Panc1 (cell line): ENCODE measurements at regions not wholly inside any gene's neighbourhood (a gene's known extent, or its start where the extent isn't known, plus 50 kb on each side); places are given as distances from the start of the nearest gene placed in this dataset.

Experiments used
- ATAC-seq: fragments of 200-7000 bp; cut with Tn5 transposase; 2 replicates; pipeline ENCODE4 v1.9.1; 2020; ENCODE audit warnings: mild to moderate bottlenecking, moderate library complexity
- BruUV-seq: library from RNA; stranded (reverse); fragments of 400-500 nt; replicated peaks from 2 replicates; lab custom pipeline; 2021; lab: Mats Ljungman, UMichigan
- CTCF ChIA-PET: fragments of 300-600 bp; sonication (Branson Sonifier 250); formaldehyde crosslinking; loops from one replicate; lab custom pipeline; 2022; ENCODE audit warnings: antibody characterized with exemption; lab: Charles Lee
- POLR2A ChIA-PET: fragments of 300-600 bp; sonication (Branson Sonifier 250); formaldehyde crosslinking; loops from one replicate; lab custom pipeline; 2022; ENCODE audit warnings: antibody characterized with exemption; lab: Charles Lee
- DNase-seq: peaks from one replicate; pipeline ENCODE4 v3.0.0-alpha.2; 2010; ENCODE audit warnings: low read depth, low spot score
- H3K27ac ChIP-seq: 2 replicates; pipeline ENCODE4 v1.5.1; 2011; ENCODE audit warnings: mild to moderate bottlenecking, low read length, inconsistent platforms
- H3K27me3 ChIP-seq: fragments of 200-500 bp; sonication (Bioruptor generic); 2 replicates; pipeline ENCODE4 v1.6.0; 2014; ENCODE audit warnings: low read length, inconsistent platforms; ENCODE audit not compliant: control insufficient read depth, insufficient read depth
- H3K36me3 ChIP-seq: fragments of 200-500 bp; sonication (Bioruptor generic); 2 replicates; pipeline ENCODE4 v1.5.1; 2014; ENCODE audit warnings: inconsistent platforms, mild to moderate bottlenecking, low read length, moderate library complexity; ENCODE audit not compliant: control insufficient read depth, insufficient read depth
- H3K4me1 ChIP-seq: 2 replicates; pipeline ENCODE4 v1.5.1; 2011; ENCODE audit warnings: inconsistent platforms, mild to moderate bottlenecking, low read length, moderate library complexity; ENCODE audit not compliant: control insufficient read depth, insufficient read depth
- H3K4me3 ChIP-seq, 2 experiments: 2 replicates each; pipeline ENCODE4 v1.5.1; 2011 to 2012; ENCODE audit warnings: low read depth in 2 of 2, low read length in 2 of 2, mild to moderate bottlenecking in 2 of 2, inconsistent platforms in 1 of 2, moderate library complexity in 1 of 2
- H3K9me3 ChIP-seq: fragments of 200-500 bp; sonication (Bioruptor generic); 2 replicates; pipeline ENCODE4 v1.5.1; 2014; ENCODE audit warnings: low read depth, mild to moderate bottlenecking, inconsistent platforms, low read length, moderate library complexity; ENCODE audit not compliant: control insufficient read depth, insufficient read depth
- CTCF ChIP-seq: fragments of 450-650 bp; IDR thresholded peaks from 2 replicates; pipeline ENCODE4 v1.5.1; 2017; ENCODE audit warnings: mild to moderate bottlenecking
- POLR2AphosphoS5 ChIP-seq: IDR thresholded peaks from 2 replicates; pipeline ENCODE4 v1.6.1; 2012; ENCODE audit warnings: mild to moderate bottlenecking, low read depth, low read length, moderate library complexity
- SIN3A ChIP-seq: IDR thresholded peaks from 2 replicates; pipeline ENCODE4 v1.6.1; 2012; ENCODE audit warnings: low read depth, mild to moderate bottlenecking, low read length, moderate library complexity, borderline replicate concordance; ENCODE audit not compliant: insufficient read depth
- TCF7L2 ChIP-seq: IDR thresholded peaks from 2 replicates; pipeline ENCODE4 v1.6.1; 2011; ENCODE audit warnings: mild to moderate bottlenecking, low read depth, low read length, inconsistent platforms
- in situ Hi-C: cut with HindIII; loops from 2 replicates; pipeline ENCODE4 v1.10.0; 2016; ENCODE audit warnings: low sequenced_read_pairs, low pct_unique_long_range_greater_than_20kb
- intact Hi-C: fragments of 100-400 bp; cut with micrococcal nuclease; formaldehyde crosslinking; loops from one replicate; pipeline ENCODE4 v1.10.0; 2022; ENCODE audit not compliant: unreplicated experiment
- TF ChIP-seq, protein P1 (sequence below), 2 experiments: IDR thresholded peaks; 2 replicates each; pipeline ENCODE4 v1.6.1; 2011 to 2012; ENCODE audit warnings: low read depth in 2 of 2, control low read depth in 1 of 2, low read length in 1 of 2, mild to moderate bottlenecking in 1 of 2, moderate library complexity in 1 of 2; ENCODE audit not compliant: insufficient read depth in 1 of 2

- DNase-seq (no peak), ATAC-seq (no peak)
- CTCF ChIA-PET, result no interaction called here
- Histone ChIP-seq H3K36me3 (no peaks in the 10 kb centered on the region), H3K9me3 (no peaks in the 10 kb centered on the region), H3K27ac (no peak overlapping the region), H3K4me3 (no peak overlapping the region), H3K4me1 (no peaks in the 10 kb centered on the region), H3K27me3 (0 out of 2 replicates have a peak, but pooled peaks cover 2% of the 10 kb centered on the region)
- in situ Hi-C loops, result no loop called here
- no TSS peak for BruUV-seq
- TF ChIP-seq POLR2AphosphoS5 (no peak), SIN3A (no peak), TCF7L2 (no peak)
- POLR2A ChIA-PET, result interaction anchor here (0.7 kb wide), 1 partner anchor 613 kb away, joined by 3 read pairs; no protein-coding TSS in a partner anchor
- intact Hi-C loops, result no loop called here
Observed at GRCh38 chr1:219681876-219682275, 69.0 kb upstream of the ZC3H11B start.

DNA sequence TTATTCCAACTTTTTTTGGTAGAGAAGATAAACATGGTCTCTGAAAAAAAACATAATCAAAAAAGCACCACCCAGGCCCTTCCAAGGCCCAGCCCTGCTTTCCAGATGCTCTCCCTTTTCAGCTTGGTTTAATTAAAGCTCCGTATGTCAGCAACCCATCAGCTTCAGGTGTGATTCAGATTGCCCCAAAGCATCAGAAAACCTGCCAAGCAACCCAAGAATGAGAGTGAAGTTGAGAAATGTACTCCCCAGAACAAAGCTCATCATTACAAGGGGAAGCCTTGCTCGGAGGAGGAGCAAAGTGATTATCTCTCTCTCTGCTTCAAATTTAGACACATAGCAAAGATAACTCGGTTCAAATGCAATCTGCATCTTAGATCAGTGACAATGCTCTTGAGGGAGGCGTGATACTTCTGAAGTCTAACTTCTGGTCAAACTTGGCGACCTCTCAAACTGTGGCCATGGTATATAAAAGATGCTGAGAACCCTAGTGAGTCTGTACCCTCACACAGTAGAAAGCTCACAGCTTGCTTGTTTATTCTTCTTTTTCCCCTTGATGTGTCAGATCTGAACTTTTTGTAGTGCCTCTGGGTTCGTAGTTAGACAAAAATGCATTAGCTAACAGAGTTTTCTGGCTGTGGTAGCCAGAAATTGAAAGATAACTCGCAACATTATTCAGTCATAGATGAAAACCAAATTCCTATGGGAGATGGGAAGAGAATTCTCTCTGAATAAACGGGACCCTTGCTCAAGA, 63.3 kb upstream of the ZC3H11B start:
- Histone ChIP-seq H3K4me3 (no peak overlapping the region), H3K4me1 (no peaks in the 10 kb centered on the region), H3K36me3 (no peaks in the 10 kb centered on the region), H3K9me3 (no peaks in the 10 kb centered on the region), H3K27me3 (peaks cover 2% of the 10 kb centered on the region; the same call in 1 of the 2 replicates), H3K27ac (no peak overlapping the region)
- no peak for TF ChIP-seq CTCF
- intact Hi-C loops, result no loop called here
- in situ Hi-C loops, result no loop called here
- BruUV-seq, result no TSS peak
- ATAC-seq (no peak), DNase-seq (no peak)
- ChIA-PET CTCF (no interaction called here), POLR2A (no interaction called here)

GRCh38 chr1:219670426-219671149, 57.7 kb upstream of the ZC3H11B start:
- POLR2A ChIA-PET, result interaction anchor here (0.5 kb wide), 1 partner anchor 12 kb away, joined by 3 read pairs; no protein-coding TSS in a partner anchor
- intact Hi-C loops (no loop called here), in situ Hi-C loops (no loop called here)
- no peak for DNase-seq
- no peak overlapping the region for H3K4me3 ChIP-seq
- no peaks in the 10 kb centered on the region for H3K9me3 ChIP-seq
- no peaks in the 10 kb centered on the region; the same call in 1 of the 2 replicates for H3K27me3 ChIP-seq
- no peak for ATAC-seq
- no peak overlapping the region for H3K27ac ChIP-seq
- H3K4me1 ChIP-seq, result no peaks in the 10 kb centered on the region
- no TSS peak for BruUV-seq
- CTCF ChIA-PET, result no interaction called here
- H3K36me3 ChIP-seq, result no peaks in the 10 kb centered on the region
- no peak for TF ChIP-seq TCF7L2
- TF ChIP-seq, protein P1, sequence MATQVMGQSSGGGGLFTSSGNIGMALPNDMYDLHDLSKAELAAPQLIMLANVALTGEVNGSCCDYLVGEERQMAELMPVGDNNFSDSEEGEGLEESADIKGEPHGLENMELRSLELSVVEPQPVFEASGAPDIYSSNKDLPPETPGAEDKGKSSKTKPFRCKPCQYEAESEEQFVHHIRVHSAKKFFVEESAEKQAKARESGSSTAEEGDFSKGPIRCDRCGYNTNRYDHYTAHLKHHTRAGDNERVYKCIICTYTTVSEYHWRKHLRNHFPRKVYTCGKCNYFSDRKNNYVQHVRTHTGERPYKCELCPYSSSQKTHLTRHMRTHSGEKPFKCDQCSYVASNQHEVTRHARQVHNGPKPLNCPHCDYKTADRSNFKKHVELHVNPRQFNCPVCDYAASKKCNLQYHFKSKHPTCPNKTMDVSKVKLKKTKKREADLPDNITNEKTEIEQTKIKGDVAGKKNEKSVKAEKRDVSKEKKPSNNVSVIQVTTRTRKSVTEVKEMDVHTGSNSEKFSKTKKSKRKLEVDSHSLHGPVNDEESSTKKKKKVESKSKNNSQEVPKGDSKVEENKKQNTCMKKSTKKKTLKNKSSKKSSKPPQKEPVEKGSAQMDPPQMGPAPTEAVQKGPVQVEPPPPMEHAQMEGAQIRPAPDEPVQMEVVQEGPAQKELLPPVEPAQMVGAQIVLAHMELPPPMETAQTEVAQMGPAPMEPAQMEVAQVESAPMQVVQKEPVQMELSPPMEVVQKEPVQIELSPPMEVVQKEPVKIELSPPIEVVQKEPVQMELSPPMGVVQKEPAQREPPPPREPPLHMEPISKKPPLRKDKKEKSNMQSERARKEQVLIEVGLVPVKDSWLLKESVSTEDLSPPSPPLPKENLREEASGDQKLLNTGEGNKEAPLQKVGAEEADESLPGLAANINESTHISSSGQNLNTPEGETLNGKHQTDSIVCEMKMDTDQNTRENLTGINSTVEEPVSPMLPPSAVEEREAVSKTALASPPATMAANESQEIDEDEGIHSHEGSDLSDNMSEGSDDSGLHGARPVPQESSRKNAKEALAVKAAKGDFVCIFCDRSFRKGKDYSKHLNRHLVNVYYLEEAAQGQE (IDR thresholded peaks at IDR 0.05; ENCODE audit: insufficient read depth in 1 of 2, low read depth in 2 of 2, low read length in 1 of 2), result no peak
- no peak for TF ChIP-seq SIN3A
- no peak for TF ChIP-seq CTCF
- TF ChIP-seq POLR2AphosphoS5, result no peak
